ENCODE measurements at regions not wholly inside any gene's neighbourhood (a gene's known extent, or its start where the extent isn't known, plus 50 kb on each side); places are given as distances from the start of the nearest gene placed in this dataset.

DNA sequence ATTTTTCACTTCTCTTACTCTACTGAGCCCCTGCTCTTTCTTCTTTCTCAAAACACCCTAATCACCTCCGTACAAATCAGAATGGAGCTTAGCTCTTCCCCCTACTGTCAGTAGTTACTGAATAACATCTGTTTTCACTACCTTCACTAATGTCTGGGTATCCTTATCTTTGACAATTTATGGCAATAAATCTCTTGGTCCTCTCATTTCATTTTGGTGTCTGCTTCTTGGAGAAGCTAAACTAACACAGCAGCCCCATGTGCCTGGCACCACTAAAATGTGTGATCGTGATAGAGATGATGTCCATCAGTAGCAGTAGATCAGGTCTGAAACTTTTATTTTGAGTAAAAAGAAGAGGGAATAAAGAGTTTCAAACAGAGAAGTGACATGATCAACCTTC, 496.5 kb downstream of the PID1 start:
- WGBS, result 70% methylated on average over 2 of the region's 2 CpGs
- Histone ChIP-seq H3K36me3 (ENCODE audit: control insufficient read depth in 4 of 4, insufficient read depth in 3 of 4, low read depth in 1 of 4, low read length in 3 of 4) (no peaks in the 10 kb centered on the region), H3K27me3 (ENCODE audit: control insufficient read depth in 4 of 4, insufficient read depth in 4 of 4, low read length in 3 of 4) (no peaks in the 10 kb centered on the region), H3K4me1 (ENCODE audit: control insufficient read depth in 4 of 4, insufficient read depth in 4 of 4, low read length in 3 of 4) (no peaks in the 10 kb centered on the region), H3K9ac (ENCODE audit: low read depth in 1 of 2, low read length in 2 of 2) (no peak overlapping the region), H3K9me3 (ENCODE audit: control insufficient read depth in 4 of 4, low read length in 3 of 4) (no peaks in the 10 kb centered on the region), H3K27ac (ENCODE audit: low read depth in 1 of 2, low read length in 2 of 2) (no peak overlapping the region), H3K4me3 (ENCODE audit: low read depth in 1 of 3, low read length in 3 of 3) (no peak overlapping the region)
- no peak for DNase-seq (ENCODE audit: low spot score)
- TF ChIP-seq EGR1 (IDR thresholded peaks at IDR 0.05; ENCODE audit: low read depth in 2 of 2), result no peak
- no peak for TF ChIP-seq RAD21 (IDR thresholded peaks at IDR 0.05)
- TF ChIP-seq, protein P1, sequence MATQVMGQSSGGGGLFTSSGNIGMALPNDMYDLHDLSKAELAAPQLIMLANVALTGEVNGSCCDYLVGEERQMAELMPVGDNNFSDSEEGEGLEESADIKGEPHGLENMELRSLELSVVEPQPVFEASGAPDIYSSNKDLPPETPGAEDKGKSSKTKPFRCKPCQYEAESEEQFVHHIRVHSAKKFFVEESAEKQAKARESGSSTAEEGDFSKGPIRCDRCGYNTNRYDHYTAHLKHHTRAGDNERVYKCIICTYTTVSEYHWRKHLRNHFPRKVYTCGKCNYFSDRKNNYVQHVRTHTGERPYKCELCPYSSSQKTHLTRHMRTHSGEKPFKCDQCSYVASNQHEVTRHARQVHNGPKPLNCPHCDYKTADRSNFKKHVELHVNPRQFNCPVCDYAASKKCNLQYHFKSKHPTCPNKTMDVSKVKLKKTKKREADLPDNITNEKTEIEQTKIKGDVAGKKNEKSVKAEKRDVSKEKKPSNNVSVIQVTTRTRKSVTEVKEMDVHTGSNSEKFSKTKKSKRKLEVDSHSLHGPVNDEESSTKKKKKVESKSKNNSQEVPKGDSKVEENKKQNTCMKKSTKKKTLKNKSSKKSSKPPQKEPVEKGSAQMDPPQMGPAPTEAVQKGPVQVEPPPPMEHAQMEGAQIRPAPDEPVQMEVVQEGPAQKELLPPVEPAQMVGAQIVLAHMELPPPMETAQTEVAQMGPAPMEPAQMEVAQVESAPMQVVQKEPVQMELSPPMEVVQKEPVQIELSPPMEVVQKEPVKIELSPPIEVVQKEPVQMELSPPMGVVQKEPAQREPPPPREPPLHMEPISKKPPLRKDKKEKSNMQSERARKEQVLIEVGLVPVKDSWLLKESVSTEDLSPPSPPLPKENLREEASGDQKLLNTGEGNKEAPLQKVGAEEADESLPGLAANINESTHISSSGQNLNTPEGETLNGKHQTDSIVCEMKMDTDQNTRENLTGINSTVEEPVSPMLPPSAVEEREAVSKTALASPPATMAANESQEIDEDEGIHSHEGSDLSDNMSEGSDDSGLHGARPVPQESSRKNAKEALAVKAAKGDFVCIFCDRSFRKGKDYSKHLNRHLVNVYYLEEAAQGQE (IDR thresholded peaks at IDR 0.05), result no peak
- TF ChIP-seq, protein P2, sequence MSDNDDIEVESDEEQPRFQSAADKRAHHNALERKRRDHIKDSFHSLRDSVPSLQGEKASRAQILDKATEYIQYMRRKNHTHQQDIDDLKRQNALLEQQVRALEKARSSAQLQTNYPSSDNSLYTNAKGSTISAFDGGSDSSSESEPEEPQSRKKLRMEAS (IDR thresholded peaks at IDR 0.05), result no peak
- TF ChIP-seq FOXA2 (IDR thresholded peaks at IDR 0.05), result no peak
- TF ChIP-seq HNF4G (IDR thresholded peaks at IDR 0.05), result no peak
- TF ChIP-seq NR2F2 (IDR thresholded peaks at IDR 0.05), result no peak
- no peak for TF ChIP-seq SP1 (IDR thresholded peaks at IDR 0.05)
- TF ChIP-seq, protein P3, sequence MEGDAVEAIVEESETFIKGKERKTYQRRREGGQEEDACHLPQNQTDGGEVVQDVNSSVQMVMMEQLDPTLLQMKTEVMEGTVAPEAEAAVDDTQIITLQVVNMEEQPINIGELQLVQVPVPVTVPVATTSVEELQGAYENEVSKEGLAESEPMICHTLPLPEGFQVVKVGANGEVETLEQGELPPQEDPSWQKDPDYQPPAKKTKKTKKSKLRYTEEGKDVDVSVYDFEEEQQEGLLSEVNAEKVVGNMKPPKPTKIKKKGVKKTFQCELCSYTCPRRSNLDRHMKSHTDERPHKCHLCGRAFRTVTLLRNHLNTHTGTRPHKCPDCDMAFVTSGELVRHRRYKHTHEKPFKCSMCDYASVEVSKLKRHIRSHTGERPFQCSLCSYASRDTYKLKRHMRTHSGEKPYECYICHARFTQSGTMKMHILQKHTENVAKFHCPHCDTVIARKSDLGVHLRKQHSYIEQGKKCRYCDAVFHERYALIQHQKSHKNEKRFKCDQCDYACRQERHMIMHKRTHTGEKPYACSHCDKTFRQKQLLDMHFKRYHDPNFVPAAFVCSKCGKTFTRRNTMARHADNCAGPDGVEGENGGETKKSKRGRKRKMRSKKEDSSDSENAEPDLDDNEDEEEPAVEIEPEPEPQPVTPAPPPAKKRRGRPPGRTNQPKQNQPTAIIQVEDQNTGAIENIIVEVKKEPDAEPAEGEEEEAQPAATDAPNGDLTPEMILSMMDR (IDR thresholded peaks at IDR 0.05; ENCODE audit: low read depth, low read length, missing input control), result no peak
- TF ChIP-seq YY1 (IDR thresholded peaks at IDR 0.05), result no peak
- no peak for TF ChIP-seq GABPA (IDR thresholded peaks at IDR 0.05 in 1 of 2, conservative IDR thresholded peaks at IDR 0.05 in 1 of 2)
- no peak for TF ChIP-seq JUND (IDR thresholded peaks at IDR 0.05)
- TF ChIP-seq, protein P4, sequence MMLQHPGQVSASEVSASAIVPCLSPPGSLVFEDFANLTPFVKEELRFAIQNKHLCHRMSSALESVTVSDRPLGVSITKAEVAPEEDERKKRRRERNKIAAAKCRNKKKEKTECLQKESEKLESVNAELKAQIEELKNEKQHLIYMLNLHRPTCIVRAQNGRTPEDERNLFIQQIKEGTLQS (IDR thresholded peaks at IDR 0.05), result no peak
- no peak for TF ChIP-seq FOXA1 (IDR thresholded peaks at IDR 0.05)
- no peak for TF ChIP-seq RXRA (IDR thresholded peaks at IDR 0.05)
- TF ChIP-seq HNF4A (conservative IDR thresholded peaks at IDR 0.05), result no peak
- TF ChIP-seq, protein P5, sequence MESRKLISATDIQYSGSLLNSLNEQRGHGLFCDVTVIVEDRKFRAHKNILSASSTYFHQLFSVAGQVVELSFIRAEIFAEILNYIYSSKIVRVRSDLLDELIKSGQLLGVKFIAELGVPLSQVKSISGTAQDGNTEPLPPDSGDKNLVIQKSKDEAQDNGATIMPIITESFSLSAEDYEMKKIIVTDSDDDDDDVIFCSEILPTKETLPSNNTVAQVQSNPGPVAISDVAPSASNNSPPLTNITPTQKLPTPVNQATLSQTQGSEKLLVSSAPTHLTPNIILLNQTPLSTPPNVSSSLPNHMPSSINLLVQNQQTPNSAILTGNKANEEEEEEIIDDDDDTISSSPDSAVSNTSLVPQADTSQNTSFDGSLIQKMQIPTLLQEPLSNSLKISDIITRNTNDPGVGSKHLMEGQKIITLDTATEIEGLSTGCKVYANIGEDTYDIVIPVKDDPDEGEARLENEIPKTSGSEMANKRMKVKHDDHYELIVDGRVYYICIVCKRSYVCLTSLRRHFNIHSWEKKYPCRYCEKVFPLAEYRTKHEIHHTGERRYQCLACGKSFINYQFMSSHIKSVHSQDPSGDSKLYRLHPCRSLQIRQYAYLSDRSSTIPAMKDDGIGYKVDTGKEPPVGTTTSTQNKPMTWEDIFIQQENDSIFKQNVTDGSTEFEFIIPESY (IDR thresholded peaks at IDR 0.05), result no peak
- no peak for TF ChIP-seq TAF1 (conservative IDR thresholded peaks at IDR 0.05)

Measured in liver (tissue), 8 donors.